Central memory CD8-positive, alpha-beta T cell (primary cell): ENCODE measurements at regions not wholly inside any gene's neighbourhood (a gene's known extent, or its start where the extent isn't known, plus 50 kb on each side); places are given as distances from the start of the nearest gene placed in this dataset.
"Not testable (repeated sequence)": the region's sequence is repeated elsewhere in the genome, so short reads cannot be mapped to it uniquely, and the experiment has no call there.

ENCODE experiments used
- ATAC-seq: fragments of 150-1000 bp; cut with Tn5 transposase; replicated peaks from 2 replicates; pipeline ENCODE4 v1.10.0; 2022; ENCODE audit warnings: mild to moderate bottlenecking, moderate FRiP score, moderate number of reproducible peaks; ENCODE audit not compliant: poor library complexity, severe bottlenecking; ENCODE audit errors: extremely low read depth
- DNase-seq, 2 donors: peaks; one replicate each; pipeline ENCODE4 v3.0.0; 2021; ENCODE audit warnings: low spot score in 2 of 2
- H3K27ac Mint-ChIP-seq: one replicate; pipeline ENCODE4 v1.8.0; 2022; ENCODE audit warnings: low read depth, mild to moderate bottlenecking, moderate library complexity, mixed read lengths
- H3K27me3 Mint-ChIP-seq: one replicate; pipeline ENCODE4 v1.8.0; 2022; ENCODE audit warnings: mixed read lengths
- H3K36me3 Mint-ChIP-seq: one replicate; pipeline ENCODE4 v1.8.0; 2022; ENCODE audit warnings: mild to moderate bottlenecking, moderate library complexity, mixed read lengths; ENCODE audit not compliant: insufficient read depth
- H3K4me1 Mint-ChIP-seq: one replicate; pipeline ENCODE4 v1.8.0; 2022; ENCODE audit warnings: mixed read lengths
- H3K4me3 Mint-ChIP-seq: one replicate; pipeline ENCODE4 v1.8.0; 2022; ENCODE audit warnings: mild to moderate bottlenecking, moderate library complexity, mixed read lengths
- H3K9me3 Mint-ChIP-seq: one replicate; pipeline ENCODE4 v1.8.0; 2022; ENCODE audit warnings: mixed read lengths

- not testable (repeated sequence) for H3K27ac Mint-ChIP-seq, H3K36me3 Mint-ChIP-seq, H3K4me1 Mint-ChIP-seq, ATAC-seq, DNase-seq, H3K4me3 Mint-ChIP-seq, H3K27me3 Mint-ChIP-seq, H3K9me3 Mint-ChIP-seq
Observed at GRCh38 chr16:9166326-9166993, 75.0 kb downstream of the HAPSTR1 start.

DNA sequence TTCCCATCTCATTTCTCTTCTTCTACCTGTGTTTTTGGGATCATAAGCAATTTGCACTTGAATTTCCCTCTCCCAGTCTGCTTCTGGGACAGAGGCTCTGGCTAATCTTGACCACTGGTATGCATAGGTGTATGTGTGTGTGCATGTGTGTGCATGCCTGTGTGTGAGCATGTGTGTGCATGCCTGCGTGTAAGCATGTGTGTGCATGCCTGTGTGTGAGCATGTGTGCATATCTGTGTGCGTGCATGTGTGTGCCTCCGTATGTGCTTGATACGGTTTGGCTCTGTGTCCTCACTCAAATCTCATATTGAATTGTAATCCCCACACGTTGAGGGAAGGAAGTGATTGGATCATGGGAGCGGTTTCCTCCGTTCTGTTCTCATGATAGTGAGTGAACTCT lies 77.7 kb downstream of the HAPSTR1 start:
- Mint-ChIP-seq H3K9me3 (no peaks in the 10 kb centered on the region), H3K27me3 (peaks cover 6% of the 10 kb centered on the region), H3K4me3 (no peak overlapping the region), H3K27ac (no peak overlapping the region), H3K4me1 (no peaks in the 10 kb centered on the region), H3K36me3 (no peaks in the 10 kb centered on the region)
- DNase-seq (no peak), ATAC-seq (no peak)

- H3K9me3 Mint-ChIP-seq = no peaks in the 10 kb centered on the region
- no peak overlapping the region for H3K4me3 Mint-ChIP-seq
- DNase-seq (no peak), ATAC-seq (no peak)
- peaks cover 16% of the 10 kb centered on the region for H3K27me3 Mint-ChIP-seq
- H3K36me3 Mint-ChIP-seq = no peaks in the 10 kb centered on the region
- no peak overlapping the region for H3K27ac Mint-ChIP-seq
- no peaks in the 10 kb centered on the region for H3K4me1 Mint-ChIP-seq
Observed at GRCh38 chr16:9170470-9170869, 79.0 kb downstream of the HAPSTR1 start.

DNA sequence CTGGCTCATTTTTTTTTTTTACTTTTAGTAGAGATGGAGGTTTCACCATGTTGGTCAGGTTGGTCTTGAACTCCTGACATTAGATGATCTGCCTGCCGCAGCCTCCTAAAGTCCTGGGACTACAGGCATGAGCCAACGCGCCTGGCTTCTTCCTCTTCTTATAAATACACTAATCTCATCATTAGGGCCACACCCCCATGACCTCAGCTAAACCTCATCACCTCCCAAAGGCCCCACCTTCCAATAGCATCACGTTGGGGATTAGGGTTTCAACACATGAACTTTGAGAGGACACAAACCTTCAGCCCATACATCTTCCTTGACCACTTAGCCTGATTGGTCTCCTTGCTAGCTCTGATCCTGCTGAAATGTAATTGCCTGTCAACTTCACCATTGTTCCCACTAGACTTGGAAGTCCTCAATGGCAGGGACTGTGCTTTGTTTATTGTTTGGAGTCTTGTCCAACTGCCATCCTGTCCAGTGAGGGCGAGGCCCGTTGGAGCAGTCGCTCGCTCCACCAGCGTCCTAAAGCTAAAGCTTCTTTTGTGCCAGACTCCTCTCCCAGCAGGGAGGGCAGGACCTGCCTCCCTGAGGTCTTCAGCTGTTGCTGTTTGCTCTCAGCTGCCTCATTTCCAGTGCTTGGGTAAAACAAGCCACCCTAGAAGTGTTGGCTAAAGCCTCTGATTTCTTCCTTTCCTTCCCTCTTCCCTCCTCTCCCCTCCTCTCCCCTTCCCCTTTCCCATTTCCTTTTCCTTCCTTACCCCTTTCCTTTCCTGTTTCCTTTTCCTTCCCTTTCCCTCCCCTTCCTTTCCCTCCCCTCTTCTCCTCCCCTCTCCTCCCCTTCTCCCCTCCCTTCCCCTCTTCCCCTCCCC lies 85.3 kb downstream of the HAPSTR1 start:
- no peaks in the 10 kb centered on the region for H3K36me3 Mint-ChIP-seq
- ATAC-seq (no peak), DNase-seq (no peak)
- no peaks in the 10 kb centered on the region for H3K9me3 Mint-ChIP-seq
- H3K27me3 Mint-ChIP-seq = peaks cover 64% of the 10 kb centered on the region
- no peak overlapping the region for H3K4me3 Mint-ChIP-seq
- H3K27ac Mint-ChIP-seq = no peak overlapping the region
- no peaks in the 10 kb centered on the region for H3K4me1 Mint-ChIP-seq

DNA sequence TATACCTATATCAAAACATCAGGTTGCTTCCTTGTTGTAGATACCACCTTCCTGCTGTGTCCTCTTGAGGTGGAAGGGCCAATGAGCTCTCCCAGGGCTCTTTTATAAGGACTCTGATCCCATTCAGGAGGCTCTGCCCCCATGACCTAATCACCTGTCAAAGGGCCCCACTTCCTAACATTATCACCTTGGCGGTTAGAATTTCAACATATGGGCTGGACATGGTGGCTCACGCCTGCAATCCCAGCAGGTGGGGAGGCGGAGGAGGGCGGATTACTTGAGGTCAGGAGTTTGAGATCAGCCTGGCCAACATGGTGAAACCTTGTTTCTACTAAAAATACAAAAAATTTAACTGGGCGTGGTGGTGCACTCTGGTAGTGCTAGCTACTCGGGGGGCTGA lies 86.4 kb downstream of the HAPSTR1 start:
- ATAC-seq = no peak

GRCh38 chr16:9183682-9184353 lies 92.4 kb downstream of the HAPSTR1 start:
- H3K9me3 Mint-ChIP-seq = no peaks in the 10 kb centered on the region
- no peak overlapping the region for H3K27ac Mint-ChIP-seq
- no peak overlapping the region for H3K4me3 Mint-ChIP-seq
- peaks cover 21% of the 10 kb centered on the region for H3K27me3 Mint-ChIP-seq
- ATAC-seq = no peak
- no peaks in the 10 kb centered on the region for H3K36me3 Mint-ChIP-seq
- no peak for DNase-seq
- H3K4me1 Mint-ChIP-seq = no peaks in the 10 kb centered on the region

More for the DNA sequence above, 86.4 kb downstream of the HAPSTR1 start:
- Mint-ChIP-seq H3K4me3 (no peak overlapping the region), H3K4me1 (no peaks in the 10 kb centered on the region), H3K9me3 (no peaks in the 10 kb centered on the region), H3K36me3 (no peaks in the 10 kb centered on the region), H3K27ac (no peak overlapping the region), H3K27me3 (peaks cover 64% of the 10 kb centered on the region)
- no peak for DNase-seq

DNA sequence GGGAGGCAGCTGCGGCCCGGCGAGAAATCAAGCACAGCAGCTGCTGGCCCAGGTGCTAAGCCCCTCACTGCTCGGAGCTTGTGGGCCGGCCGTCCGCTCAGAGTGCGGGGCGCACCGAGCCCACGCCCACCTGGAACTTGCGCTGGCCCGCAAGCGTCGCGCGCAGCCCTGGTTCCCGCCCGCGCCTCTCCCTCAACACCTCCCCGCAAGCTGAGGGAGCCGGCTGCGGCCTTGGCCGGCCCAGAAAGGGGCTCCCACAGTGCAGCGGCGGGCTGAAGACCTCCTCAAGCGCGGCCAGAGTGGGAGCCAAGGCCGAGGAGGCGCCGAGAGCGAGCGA lies 92.9 kb downstream of the HAPSTR1 start:
- DNase-seq = no peak
- no peaks in the 10 kb centered on the region for H3K36me3 Mint-ChIP-seq

GRCh38 chr16:9185381-9185780 lies 93.9 kb downstream of the HAPSTR1 start:
- Mint-ChIP-seq H3K4me3 (no peak overlapping the region), H3K27ac (no peak overlapping the region), H3K36me3 (no peaks in the 10 kb centered on the region), H3K27me3 (peaks cover 10% of the 10 kb centered on the region), H3K9me3 (no peaks in the 10 kb centered on the region), H3K4me1 (no peaks in the 10 kb centered on the region)
- no peak for ATAC-seq
- no peak for DNase-seq

More for the DNA sequence above, 92.9 kb downstream of the HAPSTR1 start:
- H3K9me3 Mint-ChIP-seq = no peaks in the 10 kb centered on the region
- no peaks in the 10 kb centered on the region for H3K4me1 Mint-ChIP-seq
- ATAC-seq = no peak
- peaks cover 16% of the 10 kb centered on the region for H3K27me3 Mint-ChIP-seq
- H3K27ac Mint-ChIP-seq = no peak overlapping the region
- no peak overlapping the region for H3K4me3 Mint-ChIP-seq

GRCh38 chr16:9186061-9186460 lies 94.6 kb downstream of the HAPSTR1 start:
- H3K27ac Mint-ChIP-seq = no peak overlapping the region
- no peak overlapping the region for H3K4me3 Mint-ChIP-seq
- no peaks in the 10 kb centered on the region for H3K9me3 Mint-ChIP-seq
- no peaks in the 10 kb centered on the region for H3K4me1 Mint-ChIP-seq
- H3K27me3 Mint-ChIP-seq = peaks cover 3% of the 10 kb centered on the region
- no peak for DNase-seq
- no peak for ATAC-seq
- no peaks in the 10 kb centered on the region for H3K36me3 Mint-ChIP-seq

DNA sequence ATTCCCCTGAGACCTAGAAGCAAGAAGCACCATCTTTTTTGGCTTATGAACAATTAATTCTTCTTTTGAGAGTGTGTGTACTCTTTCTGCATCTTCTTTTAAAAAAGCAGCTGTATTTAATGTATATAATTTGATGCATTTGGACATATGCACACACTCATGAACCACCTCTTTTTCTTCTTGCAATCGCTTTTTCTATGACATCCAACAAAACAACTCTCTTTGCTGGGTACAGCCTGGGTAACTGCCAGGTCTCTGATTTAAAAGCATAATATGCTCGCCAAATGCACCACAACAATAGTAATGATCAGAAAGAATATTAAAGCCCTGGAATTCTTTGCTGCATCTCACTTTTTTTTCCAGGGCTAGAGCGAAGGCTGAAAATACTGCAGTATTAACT lies 97.3 kb downstream of the HAPSTR1 start:
- no peaks in the 10 kb centered on the region for H3K36me3 Mint-ChIP-seq
- H3K9me3 Mint-ChIP-seq = no peaks in the 10 kb centered on the region
- no peak overlapping the region for H3K27ac Mint-ChIP-seq
- no peak overlapping the region for H3K4me3 Mint-ChIP-seq
- H3K4me1 Mint-ChIP-seq = no peaks in the 10 kb centered on the region
- DNase-seq (no peak), ATAC-seq (no peak)
- H3K27me3 Mint-ChIP-seq = peaks cover 6% of the 10 kb centered on the region

GRCh38 chr16:9191274-9191850 lies 99.9 kb downstream of the HAPSTR1 start:
- no peaks in the 10 kb centered on the region for H3K9me3 Mint-ChIP-seq
- ATAC-seq (no peak), DNase-seq (no peak)
- no peaks in the 10 kb centered on the region for H3K4me1 Mint-ChIP-seq
- no peaks in the 10 kb centered on the region for H3K36me3 Mint-ChIP-seq
- H3K4me3 Mint-ChIP-seq = no peak overlapping the region
- no peak overlapping the region for H3K27ac Mint-ChIP-seq
- peaks cover 10% of the 10 kb centered on the region for H3K27me3 Mint-ChIP-seq

DNA sequence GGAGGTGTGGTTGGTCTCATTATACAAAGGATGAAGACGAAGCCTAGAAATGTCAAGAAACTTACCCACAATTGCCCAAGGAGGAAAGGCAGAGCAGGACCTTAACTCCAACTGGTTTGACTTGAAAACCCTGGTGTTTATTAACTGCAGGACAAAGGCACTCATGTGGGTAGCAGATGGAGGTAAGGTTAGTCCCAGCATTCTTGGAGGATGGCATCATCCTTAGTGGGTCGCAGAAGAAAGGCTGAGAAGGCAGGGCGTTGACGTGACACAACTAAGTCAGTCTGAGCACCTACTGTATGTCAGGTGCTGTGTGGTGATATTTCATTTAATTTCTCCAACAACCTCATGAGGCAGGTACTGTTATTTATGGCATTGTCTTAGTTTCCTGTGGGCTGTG lies 101.3 kb downstream of the HAPSTR1 start:
- H3K9me3 Mint-ChIP-seq = no peaks in the 10 kb centered on the region
- DNase-seq = no peak
- no peak for ATAC-seq
- H3K36me3 Mint-ChIP-seq = no peaks in the 10 kb centered on the region
- no peak overlapping the region for H3K4me3 Mint-ChIP-seq
- H3K4me1 Mint-ChIP-seq = no peaks in the 10 kb centered on the region
- H3K27me3 Mint-ChIP-seq = peaks cover 10% of the 10 kb centered on the region
- H3K27ac Mint-ChIP-seq = no peak overlapping the region
